ENCODE measurements at regions not wholly inside any gene's neighbourhood (a gene's known extent, or its start where the extent isn't known, plus 50 kb on each side); places are given as distances from the start of the nearest gene placed in this dataset.
A peak's percentile ranks its signal among the peaks of the same experiment; 100 is the strongest.

- no peak for DNase-seq (ENCODE audit: low spot score)
Measured at GRCh38 chr6:26149240-26149639, 62.0 kb downstream of the HFE start.

DNA sequence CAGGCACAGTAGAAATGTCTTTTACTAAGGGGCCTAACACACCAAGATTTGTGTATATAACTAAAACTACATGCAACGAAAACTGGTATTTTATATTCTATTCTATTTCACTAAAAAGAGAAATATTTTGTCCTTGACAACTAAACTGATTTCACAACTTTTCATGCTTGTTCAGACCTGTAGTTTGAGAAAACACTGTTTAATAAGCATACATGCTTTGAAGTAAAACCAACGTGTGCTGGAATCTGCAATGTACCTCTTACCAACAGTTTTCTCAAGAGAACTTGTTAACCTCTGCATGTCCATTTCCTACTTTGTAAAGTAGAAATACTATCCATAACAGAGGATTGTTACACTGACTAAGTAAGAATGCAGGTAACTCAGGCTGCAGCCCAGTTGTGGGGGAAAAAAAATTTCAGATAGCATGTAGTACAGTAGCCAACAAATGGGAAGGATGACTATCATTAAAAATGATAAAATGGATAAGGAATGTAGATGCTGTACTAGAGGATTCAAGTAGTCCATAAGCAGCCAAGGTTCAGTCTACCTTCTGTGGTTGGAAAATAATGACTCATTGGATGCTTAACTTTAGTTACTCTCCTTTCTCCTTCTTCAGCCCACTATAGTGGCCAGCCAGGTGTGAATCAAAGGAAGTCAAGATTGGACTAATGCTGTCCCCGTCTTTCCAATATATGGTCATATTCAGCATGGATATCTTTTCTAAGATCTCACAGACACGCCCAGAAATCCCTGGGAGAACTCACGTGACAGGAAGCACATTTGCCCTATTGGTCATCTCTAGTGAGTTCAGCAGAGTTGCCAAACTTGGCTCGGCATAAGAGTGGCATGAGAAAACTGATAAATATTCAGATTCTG, 65.2 kb downstream of the HFE start:
- DNase-seq (ENCODE audit: low spot score), result no peak

GRCh38 chr6:26155061-26155930, 68.1 kb downstream of the HFE start:
- peak; percentile 30 for DNase-seq (ENCODE audit: low spot score)

DNA sequence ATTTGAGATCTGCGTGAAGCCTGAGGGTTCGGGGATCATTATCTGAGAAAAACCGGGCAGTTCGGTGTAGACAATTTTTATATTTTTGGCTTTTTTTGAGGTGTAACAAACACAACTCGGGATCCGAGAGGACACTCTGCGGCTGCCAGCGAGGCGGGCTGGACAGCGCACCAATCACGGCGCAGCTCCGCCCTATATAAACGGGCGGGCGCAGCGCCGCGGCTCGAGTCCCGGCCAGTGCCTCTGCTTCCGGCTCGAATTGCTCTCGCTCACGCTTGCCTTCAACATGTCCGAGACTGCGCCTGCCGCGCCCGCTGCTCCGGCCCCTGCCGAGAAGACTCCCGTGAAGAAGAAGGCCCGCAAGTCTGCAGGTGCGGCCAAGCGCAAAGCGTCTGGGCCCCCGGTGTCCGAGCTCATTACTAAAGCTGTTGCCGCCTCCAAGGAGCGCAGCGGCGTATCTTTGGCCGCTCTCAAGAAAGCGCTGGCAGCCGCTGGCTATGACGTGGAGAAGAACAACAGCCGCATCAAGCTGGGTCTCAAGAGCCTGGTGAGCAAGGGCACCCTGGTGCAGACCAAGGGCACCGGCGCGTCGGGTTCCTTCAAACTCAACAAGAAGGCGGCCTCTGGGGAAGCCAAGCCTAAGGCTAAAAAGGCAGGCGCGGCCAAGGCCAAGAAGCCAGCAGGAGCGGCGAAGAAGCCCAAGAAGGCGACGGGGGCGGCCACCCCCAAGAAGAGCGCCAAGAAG, 69.0 kb downstream of the HFE start:
- DNase-seq (ENCODE audit: low spot score), result peak; percentile 76

- DNase-seq (ENCODE audit: low spot score), result no peak
Measured at GRCh38 chr6:26156850-26157250, 69.6 kb downstream of the HFE start.

DNA sequence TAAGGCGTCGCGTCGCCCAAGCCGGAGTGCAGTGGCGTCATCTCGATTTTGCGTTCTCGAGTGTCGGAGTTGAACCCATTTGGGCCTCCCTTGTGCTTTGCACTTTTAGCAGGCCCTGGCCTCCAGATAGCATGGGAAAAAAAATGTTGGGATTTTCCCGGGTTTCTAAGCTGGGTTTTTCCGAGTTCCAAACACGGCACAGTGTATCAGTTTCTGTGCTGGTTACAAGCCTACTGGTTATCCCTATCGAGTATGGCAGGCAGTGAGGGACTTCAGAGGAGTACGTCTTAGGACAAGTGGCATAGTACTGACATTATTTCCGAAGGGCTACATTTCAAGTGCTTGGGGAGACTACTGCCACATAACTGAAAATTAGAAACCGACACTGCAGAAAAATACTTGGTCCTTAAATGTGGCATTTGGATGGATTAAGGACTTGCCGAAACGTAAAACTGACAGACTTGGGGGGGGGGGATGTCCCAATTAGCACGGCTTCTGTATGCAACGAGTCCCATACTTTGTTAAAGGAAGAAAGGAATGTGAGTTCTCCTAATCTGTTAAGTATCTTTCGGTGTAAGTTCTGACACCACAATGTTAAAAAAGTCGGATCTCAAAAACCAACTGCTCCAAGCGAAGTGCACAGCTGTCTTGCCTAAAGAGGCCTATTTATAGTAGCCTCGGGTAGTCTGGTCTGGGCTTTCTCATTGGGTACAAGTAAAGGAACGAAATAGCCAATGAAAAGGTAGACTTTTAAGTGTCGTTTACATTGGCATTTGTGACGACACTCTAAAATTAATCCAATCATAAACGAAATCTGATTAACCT, 70.2 kb downstream of the HFE start:
- peak; percentile 94 for DNase-seq (ENCODE audit: low spot score)

DNA sequence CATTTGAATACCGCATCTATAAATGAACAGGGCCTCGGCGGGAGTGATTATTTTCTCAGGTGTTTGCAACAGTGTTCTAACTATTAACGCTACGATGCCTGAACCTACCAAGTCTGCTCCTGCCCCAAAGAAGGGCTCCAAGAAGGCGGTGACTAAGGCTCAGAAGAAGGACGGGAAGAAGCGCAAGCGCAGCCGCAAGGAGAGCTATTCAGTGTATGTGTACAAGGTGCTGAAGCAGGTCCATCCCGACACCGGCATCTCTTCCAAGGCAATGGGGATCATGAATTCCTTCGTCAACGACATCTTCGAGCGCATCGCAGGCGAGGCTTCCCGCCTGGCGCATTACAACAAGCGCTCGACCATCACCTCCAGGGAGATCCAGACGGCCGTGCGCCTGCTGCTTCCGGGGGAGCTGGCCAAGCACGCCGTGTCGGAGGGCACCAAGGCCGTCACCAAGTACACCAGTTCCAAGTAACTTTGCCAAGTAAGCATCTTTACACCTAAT, 70.9 kb downstream of the HFE start:
- DNase-seq (ENCODE audit: low spot score), result no peak

- peak; percentile 41 for DNase-seq (ENCODE audit: low spot score)
Measured at GRCh38 chr6:26158581-26159356, 71.5 kb downstream of the HFE start.

- DNase-seq (ENCODE audit: low spot score), result peak; percentile 21
Measured at GRCh38 chr6:26159357-26160273, 72.4 kb downstream of the HFE start.

GRCh38 chr6:26161322-26161721, 74.1 kb downstream of the HFE start:
- DNase-seq (ENCODE audit: low spot score), result no peak

DNA sequence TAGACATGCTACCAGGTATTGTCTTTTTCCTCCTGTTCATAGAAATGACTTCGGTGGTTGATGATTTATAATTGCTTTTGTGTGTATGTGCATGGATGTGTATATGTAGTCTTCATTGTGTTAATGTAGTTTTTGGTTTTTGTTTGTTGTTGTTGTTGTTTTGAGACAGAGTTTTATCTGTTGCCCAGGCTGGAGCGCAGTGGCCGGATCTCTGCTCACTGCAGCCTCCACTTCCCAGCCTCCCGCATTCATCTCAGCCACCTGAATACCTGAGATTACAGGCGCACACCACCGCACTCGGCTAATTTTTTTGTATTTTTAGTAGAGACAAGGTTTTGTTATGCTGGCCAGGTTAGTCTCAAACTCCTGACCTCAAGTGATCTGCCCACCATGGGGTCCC, 75.2 kb downstream of the HFE start:
- DNase-seq (ENCODE audit: low spot score), result no peak

DNA sequence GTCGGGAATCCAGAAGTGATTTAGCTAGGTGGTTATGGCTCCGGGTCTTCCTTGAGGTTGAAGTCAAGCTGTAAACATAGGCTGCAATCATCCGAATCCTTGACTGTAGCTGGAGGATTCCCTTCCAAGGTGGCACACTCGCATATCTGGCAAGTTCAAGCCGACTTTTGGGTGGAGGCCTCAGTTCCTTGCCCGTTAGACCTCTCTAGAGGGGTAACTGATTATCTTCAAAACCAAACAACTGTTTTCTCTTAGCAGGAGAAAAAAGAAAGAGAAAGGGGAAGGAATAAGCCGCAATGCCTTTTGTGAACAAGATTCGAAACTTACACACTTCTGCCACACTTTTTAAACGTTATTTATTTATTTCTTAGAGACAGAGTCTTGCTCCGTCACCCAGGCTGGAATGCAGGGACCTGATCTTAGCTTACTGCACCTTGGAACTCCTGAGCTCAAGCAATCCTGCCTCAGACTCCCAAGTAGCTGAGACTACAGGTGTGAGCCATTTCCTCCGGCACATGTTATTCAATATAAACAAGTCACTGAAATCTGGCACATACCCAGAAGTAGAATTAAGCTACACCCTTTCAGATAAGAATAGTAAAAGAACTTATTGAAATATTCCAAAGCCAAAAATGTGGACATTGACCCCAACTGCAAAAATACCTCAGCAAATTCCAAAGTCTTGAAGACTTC, 76.3 kb downstream of the HFE start:
- DNase-seq (ENCODE audit: low spot score), result no peak

DNA sequence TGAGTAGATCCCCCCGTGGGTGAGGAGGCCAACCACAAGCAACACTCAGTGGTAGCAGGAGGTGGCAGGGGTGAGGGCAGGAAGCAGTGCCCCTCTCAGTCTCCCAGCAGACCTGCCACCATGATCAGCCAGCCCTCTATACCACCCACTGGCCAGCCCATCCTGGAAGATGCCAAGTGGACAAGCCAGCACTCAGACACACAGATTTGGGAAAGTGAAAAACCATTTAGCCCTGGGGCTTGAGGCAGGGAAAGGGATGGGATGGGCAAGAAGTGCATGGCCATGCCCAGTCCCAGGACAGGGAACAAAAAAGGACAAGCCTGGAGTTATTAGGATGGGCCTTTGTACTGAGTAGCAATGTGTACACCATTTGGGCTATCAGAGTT, 76.9 kb downstream of the HFE start:
- no peak for DNase-seq (ENCODE audit: low spot score)

- DNase-seq (ENCODE audit: low spot score), result no peak
Measured at GRCh38 chr6:26165261-26165790, 78.1 kb downstream of the HFE start.

DNA sequence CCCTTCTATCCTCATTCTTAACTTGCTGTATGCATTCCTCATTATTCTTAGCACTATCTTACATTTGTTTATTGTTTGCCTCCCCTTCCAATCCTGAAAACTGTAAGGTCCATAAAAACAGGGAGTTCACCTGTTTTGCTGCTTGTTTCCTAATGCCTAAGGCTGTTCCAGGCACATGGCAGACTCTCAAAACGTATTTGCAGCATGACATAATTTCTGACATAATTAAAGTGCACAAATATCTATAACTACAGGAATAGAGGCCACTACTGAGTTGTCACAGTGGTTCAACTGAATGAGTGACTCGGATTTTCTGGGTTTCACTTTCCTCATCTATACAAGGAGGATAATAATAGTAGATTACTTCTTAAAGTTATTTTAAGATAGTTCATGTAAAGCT, 83.0 kb downstream of the HFE start:
- DNase-seq (ENCODE audit: low spot score), result no peak

DNA sequence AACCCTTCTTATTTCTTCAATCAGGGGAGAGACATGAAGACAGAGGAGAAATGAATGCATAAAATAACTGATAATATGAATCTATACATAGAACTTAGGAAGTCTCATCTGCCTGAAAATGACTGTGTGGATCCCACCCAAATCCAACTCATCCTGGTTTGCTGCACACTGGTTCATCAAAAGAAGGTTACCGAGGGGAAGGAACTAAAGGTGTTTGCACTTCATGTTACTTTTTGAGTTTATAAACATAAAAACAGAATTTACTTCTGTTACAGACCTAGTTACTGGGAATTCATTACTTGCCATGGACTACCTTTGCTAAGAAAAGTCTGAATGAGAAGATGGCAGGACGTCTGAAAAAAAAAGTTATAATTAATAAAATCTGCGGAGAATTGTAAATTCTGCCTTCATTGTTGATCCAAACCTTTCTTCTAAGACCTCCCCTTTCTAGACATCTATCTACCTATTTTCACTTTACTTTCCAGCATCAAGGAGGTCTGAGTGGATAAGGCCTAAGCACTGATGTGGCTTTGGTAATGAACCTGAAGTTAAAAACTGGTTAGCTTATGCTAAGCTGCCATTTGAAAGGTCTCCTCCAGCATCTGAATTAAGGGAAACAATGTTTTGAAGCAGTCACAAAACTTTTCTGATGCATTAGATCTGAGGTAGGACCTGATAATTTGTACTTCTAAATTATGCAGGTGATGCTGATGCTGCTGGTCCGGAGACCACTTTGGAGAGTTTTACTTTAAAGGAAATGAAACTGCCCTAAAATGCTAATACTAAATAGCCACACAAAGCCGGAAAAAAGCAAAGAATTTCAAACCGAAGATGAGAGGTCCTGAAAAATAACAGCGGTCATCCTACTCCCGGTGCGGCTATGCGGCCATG, 84.0 kb downstream of the HFE start:
- no peak for DNase-seq (ENCODE audit: low spot score)

DNA sequence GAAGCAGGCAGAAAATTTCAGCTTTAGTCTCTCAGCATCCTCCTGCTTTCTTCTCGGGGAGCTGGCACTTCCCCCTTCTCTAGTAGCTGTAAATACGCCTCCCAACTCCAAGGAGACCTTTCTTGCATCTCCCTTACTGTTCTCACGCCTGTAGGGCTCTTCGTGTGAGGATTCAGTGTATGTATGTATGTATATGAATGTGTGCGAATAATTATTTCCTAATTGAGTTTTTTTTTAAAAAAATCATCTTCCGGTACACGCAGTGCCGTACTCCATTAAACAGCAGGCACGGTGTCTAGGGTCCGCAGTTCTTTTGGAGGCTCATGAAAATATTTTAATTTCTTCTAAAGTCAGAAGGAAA, 85.4 kb downstream of the HFE start:
- peak; percentile 58 for DNase-seq (ENCODE audit: low spot score)

GRCh38 chr6:26173836-26174145, 86.6 kb downstream of the HFE start:
- DNase-seq (ENCODE audit: low spot score), result no peak

Data from kidney capillary endothelial cell (primary cell).